A673 (cell line): ENCODE measurements at regions not wholly inside any gene's neighbourhood (a gene's known extent, or its start where the extent isn't known, plus 50 kb on each side); places are given as distances from the start of the nearest gene placed in this dataset.

ENCODE experiments used
- BruUV-seq: library from RNA; stranded (reverse); fragments of 400-500 nt; replicated peaks from 2 replicates; lab custom pipeline; 2021; lab: Mats Ljungman, UMichigan
- CTCF ChIA-PET: fragments of 300-600 bp; sonication (Branson Sonifier 250); formaldehyde crosslinking; loops from one replicate; lab custom pipeline; 2022; ENCODE audit warnings: antibody characterized with exemption; lab: Charles Lee
- POLR2A ChIA-PET: fragments of 300-600 bp; sonication (Branson Sonifier 250); formaldehyde crosslinking; loops from one replicate; lab custom pipeline; 2022; ENCODE audit warnings: antibody characterized with exemption; ENCODE audit not compliant: low non-redundant PET; lab: Charles Lee
- DNase-seq: peaks from one replicate; pipeline ENCODE4 v3.0.0-alpha.2; 2015; ENCODE audit warnings: low spot score
- H3K27ac ChIP-seq: fragments of 200-600 bp; sonication (generic); 2 replicates; pipeline ENCODE4 v1.5.1; 2016; ENCODE audit warnings: mixed run types, low read depth, mild to moderate bottlenecking, mixed read lengths, antibody characterized with exemption, low read length; ENCODE audit not compliant: poor library complexity, severe bottlenecking
- H3K27me3 ChIP-seq: fragments of 200-600 bp; sonication (generic); replicated peaks from 2 replicates; pipeline ENCODE4 v1.6.1; 2017; ENCODE audit warnings: mixed run types, low read depth, mild to moderate bottlenecking, mixed read lengths, antibody characterized with exemption, low read length; ENCODE audit not compliant: insufficient read depth, poor library complexity
- H3K36me3 ChIP-seq: fragments of 200-600 bp; sonication (generic); 2 replicates; pipeline ENCODE4 v1.6.1; 2016; ENCODE audit warnings: mixed run types, mild to moderate bottlenecking, mixed read lengths, antibody characterized with exemption, low read length; ENCODE audit not compliant: insufficient read depth, poor library complexity, severe bottlenecking
- H3K4me1 ChIP-seq: fragments of 200-600 bp; sonication (generic); 2 replicates; pipeline ENCODE4 v1.6.1; 2017; ENCODE audit warnings: mixed run types, mild to moderate bottlenecking, mixed read lengths, antibody characterized with exemption, low read length; ENCODE audit not compliant: insufficient read depth, poor library complexity, severe bottlenecking
- H3K4me3 ChIP-seq: fragments of 200-600 bp; sonication (generic); 2 replicates; pipeline ENCODE4 v1.5.1; 2016; ENCODE audit warnings: low read depth, mixed run types, mild to moderate bottlenecking, mixed read lengths, low read length; ENCODE audit not compliant: poor library complexity, severe bottlenecking
- H3K9me3 ChIP-seq: fragments of 200-600 bp; sonication (generic); 2 replicates; pipeline ENCODE4 v1.6.1; 2016; ENCODE audit warnings: mixed run types, low read depth, mild to moderate bottlenecking, mixed read lengths, antibody characterized with exemption, low read length; ENCODE audit not compliant: poor library complexity, severe bottlenecking
- EZH2 ChIP-seq: fragments of 200-600 bp; sonication (generic); IDR thresholded peaks from 2 replicates; pipeline ENCODE4 v1.6.1; 2017; ENCODE audit warnings: borderline replicate concordance, low read depth, mild to moderate bottlenecking, mixed read lengths, antibody characterized with exemption, low read length; ENCODE audit not compliant: poor library complexity, severe bottlenecking
- intact Hi-C: fragments of 100-400 bp; cut with micrococcal nuclease; formaldehyde crosslinking; loops from one replicate; pipeline ENCODE4 v1.10.0; 2022; ENCODE audit not compliant: unreplicated experiment
- TF ChIP-seq, protein P1 (sequence below): fragments of 300-800, 200-600 bp; sonication (generic); conservative IDR thresholded peaks from 2 replicates; pipeline ENCODE4 v1.5.1; 2017; ENCODE audit warnings: low read depth, mild to moderate bottlenecking, antibody characterized with exemption, low read length, moderate library complexity, mixed read lengths

DNA sequence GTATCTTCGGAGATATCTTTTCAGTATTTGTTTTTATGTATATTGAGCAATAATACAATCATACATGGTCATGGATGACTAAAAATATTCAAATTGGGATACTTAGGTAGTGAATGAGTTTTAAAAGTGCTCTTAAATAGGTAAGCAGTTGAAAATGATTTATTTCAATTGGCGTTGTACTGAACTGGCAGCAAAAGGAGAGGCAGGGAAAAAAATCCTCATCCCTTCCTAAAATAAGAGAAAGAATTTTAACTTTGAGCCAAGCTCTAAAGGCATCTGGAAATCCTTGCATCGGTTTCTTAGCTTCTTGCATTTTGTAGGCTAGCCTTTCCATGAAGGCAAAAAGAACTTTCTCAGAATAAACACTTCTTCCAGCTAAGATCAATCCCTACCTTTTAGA is 125.2 kb downstream of the MGST1 start:
- H3K9me3 ChIP-seq, result no peaks in the 10 kb centered on the region
- H3K27ac ChIP-seq, result no peak overlapping the region
- ChIA-PET CTCF (no interaction called here), POLR2A (no interaction called here)
- intact Hi-C loops, result no loop called here
- no TSS peak for BruUV-seq
- no peak overlapping the region for H3K4me3 ChIP-seq
- H3K27me3 ChIP-seq, result no peaks in the 10 kb centered on the region
- no peaks in the 10 kb centered on the region for H3K36me3 ChIP-seq
- no peaks in the 10 kb centered on the region for H3K4me1 ChIP-seq
- TF ChIP-seq, protein P1, sequence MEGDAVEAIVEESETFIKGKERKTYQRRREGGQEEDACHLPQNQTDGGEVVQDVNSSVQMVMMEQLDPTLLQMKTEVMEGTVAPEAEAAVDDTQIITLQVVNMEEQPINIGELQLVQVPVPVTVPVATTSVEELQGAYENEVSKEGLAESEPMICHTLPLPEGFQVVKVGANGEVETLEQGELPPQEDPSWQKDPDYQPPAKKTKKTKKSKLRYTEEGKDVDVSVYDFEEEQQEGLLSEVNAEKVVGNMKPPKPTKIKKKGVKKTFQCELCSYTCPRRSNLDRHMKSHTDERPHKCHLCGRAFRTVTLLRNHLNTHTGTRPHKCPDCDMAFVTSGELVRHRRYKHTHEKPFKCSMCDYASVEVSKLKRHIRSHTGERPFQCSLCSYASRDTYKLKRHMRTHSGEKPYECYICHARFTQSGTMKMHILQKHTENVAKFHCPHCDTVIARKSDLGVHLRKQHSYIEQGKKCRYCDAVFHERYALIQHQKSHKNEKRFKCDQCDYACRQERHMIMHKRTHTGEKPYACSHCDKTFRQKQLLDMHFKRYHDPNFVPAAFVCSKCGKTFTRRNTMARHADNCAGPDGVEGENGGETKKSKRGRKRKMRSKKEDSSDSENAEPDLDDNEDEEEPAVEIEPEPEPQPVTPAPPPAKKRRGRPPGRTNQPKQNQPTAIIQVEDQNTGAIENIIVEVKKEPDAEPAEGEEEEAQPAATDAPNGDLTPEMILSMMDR, result no peak
- no peak for TF ChIP-seq EZH2
- no peak for DNase-seq

DNA sequence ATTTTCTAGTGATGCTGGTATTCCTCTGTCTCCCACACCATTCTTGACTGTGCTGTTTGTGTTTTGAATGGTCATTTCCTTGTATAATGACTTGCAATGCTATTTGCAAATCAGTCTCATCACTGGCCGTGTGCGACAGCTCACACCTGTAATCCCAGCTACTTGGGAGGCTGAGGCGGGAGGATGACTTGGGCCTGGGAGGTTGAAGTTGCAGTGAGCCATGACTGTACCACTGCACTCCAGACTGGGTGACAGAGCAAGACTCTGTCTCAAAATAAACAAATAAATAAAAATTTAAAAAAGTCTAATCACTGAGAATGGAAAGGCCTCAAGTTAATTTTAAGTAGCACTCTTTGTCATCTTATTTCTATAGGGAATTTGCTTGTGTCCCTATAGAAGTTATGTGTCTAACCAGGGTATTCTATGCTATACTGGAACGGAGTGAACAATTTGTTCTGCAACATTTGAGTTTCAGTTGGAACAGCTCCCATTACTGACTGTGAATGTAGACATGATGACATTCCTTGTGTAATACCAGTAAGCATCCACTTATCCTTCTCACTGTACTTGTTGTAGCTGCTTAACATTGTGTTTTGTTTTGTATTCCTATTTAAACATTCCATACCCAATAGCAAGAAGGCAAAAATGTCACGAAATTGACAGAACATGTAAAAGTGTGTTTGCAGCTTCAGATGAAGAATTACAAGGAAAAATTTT is 126.3 kb downstream of the MGST1 start:
- no TSS peak for BruUV-seq
- TF ChIP-seq, protein P1, result no peak
- no peak for TF ChIP-seq EZH2
- ChIA-PET POLR2A (interaction anchor here (0.6 kb wide), 1 partner anchor 16 kb away, joined by 3 read pairs; no protein-coding TSS in a partner anchor), CTCF (no interaction called here)
- no peak overlapping the region for H3K27ac ChIP-seq
- H3K4me1 ChIP-seq, result no peaks in the 10 kb centered on the region
- H3K36me3 ChIP-seq, result no peaks in the 10 kb centered on the region
- DNase-seq, result peak; percentile 17
- no peak overlapping the region for H3K4me3 ChIP-seq
- intact Hi-C loops, result no loop called here
- H3K27me3 ChIP-seq, result no peaks in the 10 kb centered on the region
- H3K9me3 ChIP-seq, result no peaks in the 10 kb centered on the region

DNA sequence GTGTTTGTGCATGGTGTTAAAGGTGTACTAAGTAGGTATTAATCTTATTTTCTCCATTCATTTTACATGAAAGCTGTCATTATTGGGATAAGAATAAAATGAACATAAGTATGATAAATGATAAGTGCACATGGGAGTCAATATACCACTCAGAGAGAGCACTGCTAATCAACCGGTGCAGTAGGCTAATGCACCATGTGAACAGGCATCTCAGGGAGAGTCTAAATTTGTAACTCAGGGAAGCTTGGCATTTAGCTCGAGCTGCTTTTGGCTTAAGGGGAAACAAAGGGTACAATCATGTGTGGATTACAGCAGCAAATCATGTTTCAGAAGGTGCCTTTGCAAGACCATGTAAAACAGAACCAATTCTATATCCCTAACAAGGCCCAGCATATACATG is 127.4 kb downstream of the MGST1 start:
- Histone ChIP-seq H3K4me3 (no peak overlapping the region), H3K4me1 (no peaks in the 10 kb centered on the region), H3K36me3 (no peaks in the 10 kb centered on the region), H3K27me3 (no peaks in the 10 kb centered on the region), H3K9me3 (no peaks in the 10 kb centered on the region), H3K27ac (no peak overlapping the region)
- ChIA-PET POLR2A (no interaction called here), CTCF (no interaction called here)
- TF ChIP-seq EZH2, result no peak
- TF ChIP-seq, protein P1, result no peak
- BruUV-seq, result no TSS peak
- intact Hi-C loops, result no loop called here
- DNase-seq, result no peak
